Keratinocyte (primary cell): ENCODE measurements at regions not wholly inside any gene's neighbourhood (a gene's known extent, or its start where the extent isn't known, plus 50 kb on each side); places are given as distances from the start of the nearest gene placed in this dataset.

Experiments
- DNase-seq: peaks from one replicate; pipeline ENCODE4 v3.0.0-alpha.2; 2011; ENCODE audit warnings: low read depth, missing footprints, low spot score
- FAIRE-seq: peaks from 2 replicates; lab custom pipeline; 2011; peaks lifted over from hg19 to GRCh38; lab: Jason Lieb, UNC
- H2AFZ ChIP-seq: 2 replicates; pipeline ENCODE4 v1.6.0; 2012; ENCODE audit warnings: low read length, control low read depth, inconsistent platforms; ENCODE audit not compliant: control insufficient read depth
- H3K27ac ChIP-seq: 2 replicates; pipeline ENCODE4 v1.5.1; 2011; ENCODE audit warnings: low read length; ENCODE audit not compliant: control insufficient read depth, insufficient read depth
- H3K27me3 ChIP-seq: 3 replicates; pipeline ENCODE4 v1.6.0; 2011; ENCODE audit warnings: low read length; ENCODE audit not compliant: control insufficient read depth, insufficient read depth; ENCODE audit errors: extremely low read depth
- H3K36me3 ChIP-seq, 2 experiments: 2 replicates in 1 of 2; 3 replicates in 1 of 2; pipeline ENCODE4 v1.5.1; 2011; ENCODE audit warnings: low read length in 2 of 2, mild to moderate bottlenecking in 1 of 2; ENCODE audit not compliant: control insufficient read depth in 2 of 2, insufficient read depth in 2 of 2; ENCODE audit errors: extremely low read depth in 1 of 2
- H3K4me1 ChIP-seq: 3 replicates; pipeline ENCODE4 v1.5.1; 2011; ENCODE audit warnings: low read length; ENCODE audit not compliant: control insufficient read depth, insufficient read depth; ENCODE audit errors: extremely low read depth
- H3K4me2 ChIP-seq: 3 replicates; pipeline ENCODE4 v1.6.0; 2011; ENCODE audit warnings: low read depth, low read length; ENCODE audit not compliant: control insufficient read depth, insufficient read depth; ENCODE audit errors: extremely low read depth
- H3K4me3 ChIP-seq, 3 experiments: fragments of 200-600 bp in 1 of 3; sonication (generic) in 1 of 3; 2 replicates in 2 of 3; 3 replicates in 1 of 3; pipeline ENCODE4 v1.5.1; 2011 to 2016; ENCODE audit warnings: low read length in 3 of 3, mild to moderate bottlenecking in 3 of 3, control low read depth in 2 of 3, inconsistent platforms in 1 of 3, low read depth in 1 of 3, mixed read lengths in 1 of 3, mixed run types in 1 of 3, moderate library complexity in 1 of 3; ENCODE audit not compliant: control insufficient read depth in 2 of 3, insufficient read depth in 2 of 3; ENCODE audit errors: extremely low read depth in 1 of 3
- H3K79me2 ChIP-seq: 2 replicates; pipeline ENCODE4 v1.6.0; 2012; ENCODE audit warnings: low read length; ENCODE audit not compliant: control insufficient read depth, insufficient read depth
- H3K9ac ChIP-seq: 3 replicates; pipeline ENCODE4 v1.6.0; 2011; ENCODE audit warnings: low read length; ENCODE audit not compliant: control insufficient read depth, insufficient read depth; ENCODE audit errors: extremely low read depth
- H3K9me1 ChIP-seq: 3 replicates; pipeline ENCODE4 v1.6.0; 2011; ENCODE audit warnings: low read length; ENCODE audit not compliant: control insufficient read depth, insufficient read depth; ENCODE audit errors: extremely low read depth
- H3K9me3 ChIP-seq: 2 replicates; pipeline ENCODE4 v1.5.1; 2012; ENCODE audit warnings: low read depth, low read length; ENCODE audit not compliant: control insufficient read depth
- H4K20me1 ChIP-seq: 3 replicates; pipeline ENCODE4 v1.6.0; 2011; ENCODE audit warnings: low read length; ENCODE audit not compliant: control insufficient read depth, insufficient read depth; ENCODE audit errors: extremely low read depth
- EZH2 ChIP-seq: IDR thresholded peaks from one replicate; pipeline ENCODE4 v1.6.1; 2012; ENCODE audit warnings: inconsistent platforms, mild to moderate bottlenecking, low read length, moderate library complexity
- dilution Hi-C: fragments of 300-500 bp; cut with MboI; formaldehyde crosslinking; loops from one replicate; pipeline ENCODE4 v1.7.0; 2020; ENCODE audit warnings: low sequenced_read_pairs; ENCODE audit not compliant: extremely low pct_ligation_motif_present
- TF ChIP-seq, protein P1 (sequence below), 3 experiments: IDR thresholded peaks in 1 of 3; conservative IDR thresholded peaks in 1 of 3; optimal IDR thresholded peaks in 1 of 3; 2 replicates in 2 of 3; 3 replicates in 1 of 3; pipeline versions ENCODE3 to v1.5.1; 2011; ENCODE audit warnings: low read length in 3 of 3, mild to moderate bottlenecking in 3 of 3, moderate library complexity in 2 of 3, control low read depth in 1 of 3, inconsistent platforms in 1 of 3; ENCODE audit not compliant: insufficient read depth in 2 of 3; ENCODE audit errors: extremely low read depth in 1 of 3

DNA sequence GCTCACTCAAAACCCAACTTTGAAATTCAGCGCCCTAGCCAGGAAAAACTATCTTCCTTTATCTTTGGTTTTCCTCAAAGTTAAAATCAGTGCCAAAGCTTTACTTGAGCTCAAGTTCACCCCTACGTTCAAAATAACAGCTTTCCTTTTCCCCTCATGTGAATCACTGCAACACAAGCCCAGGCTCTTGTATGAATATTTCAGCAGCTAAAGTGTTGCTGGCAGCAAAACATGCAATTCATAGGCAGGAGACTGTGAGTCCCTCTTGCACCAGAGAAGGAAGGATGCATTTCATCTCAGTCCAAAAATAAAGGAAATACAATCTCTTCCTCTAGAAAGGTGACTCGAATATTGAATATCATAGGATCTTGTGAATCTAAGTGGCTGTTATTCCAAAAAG, 461.3 kb upstream of the SOX11 start:
- H3K9me3 ChIP-seq, result no peaks in the 10 kb centered on the region
- no peak overlapping the region for H2AFZ ChIP-seq
- H3K9me1 ChIP-seq, result no peaks in the 10 kb centered on the region
- no peak overlapping the region for H3K9ac ChIP-seq
- no peaks in the 10 kb centered on the region for H3K36me3 ChIP-seq
- no peak overlapping the region for H3K4me3 ChIP-seq
- TF ChIP-seq EZH2, result no peak
- TF ChIP-seq, protein P1, sequence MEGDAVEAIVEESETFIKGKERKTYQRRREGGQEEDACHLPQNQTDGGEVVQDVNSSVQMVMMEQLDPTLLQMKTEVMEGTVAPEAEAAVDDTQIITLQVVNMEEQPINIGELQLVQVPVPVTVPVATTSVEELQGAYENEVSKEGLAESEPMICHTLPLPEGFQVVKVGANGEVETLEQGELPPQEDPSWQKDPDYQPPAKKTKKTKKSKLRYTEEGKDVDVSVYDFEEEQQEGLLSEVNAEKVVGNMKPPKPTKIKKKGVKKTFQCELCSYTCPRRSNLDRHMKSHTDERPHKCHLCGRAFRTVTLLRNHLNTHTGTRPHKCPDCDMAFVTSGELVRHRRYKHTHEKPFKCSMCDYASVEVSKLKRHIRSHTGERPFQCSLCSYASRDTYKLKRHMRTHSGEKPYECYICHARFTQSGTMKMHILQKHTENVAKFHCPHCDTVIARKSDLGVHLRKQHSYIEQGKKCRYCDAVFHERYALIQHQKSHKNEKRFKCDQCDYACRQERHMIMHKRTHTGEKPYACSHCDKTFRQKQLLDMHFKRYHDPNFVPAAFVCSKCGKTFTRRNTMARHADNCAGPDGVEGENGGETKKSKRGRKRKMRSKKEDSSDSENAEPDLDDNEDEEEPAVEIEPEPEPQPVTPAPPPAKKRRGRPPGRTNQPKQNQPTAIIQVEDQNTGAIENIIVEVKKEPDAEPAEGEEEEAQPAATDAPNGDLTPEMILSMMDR (optimal IDR thresholded peaks at IDR 0.05 in 1 of 3, IDR thresholded peaks at IDR 0.05 in 1 of 3, conservative IDR thresholded peaks at IDR 0.05 in 1 of 3; ENCODE audit: extremely low read depth in 1 of 3, insufficient read depth in 2 of 3, low read length in 3 of 3), result no peak
- no peaks in the 10 kb centered on the region for H4K20me1 ChIP-seq
- no peaks in the 10 kb centered on the region for H3K79me2 ChIP-seq
- H3K27ac ChIP-seq, result no peak overlapping the region
- no peak overlapping the region for H3K4me2 ChIP-seq
- H3K4me1 ChIP-seq, result no peaks in the 10 kb centered on the region
- dilution Hi-C loops, result no loop called here
- no peak for DNase-seq
- H3K27me3 ChIP-seq, result no peaks in the 10 kb centered on the region
- no peak for FAIRE-seq

DNA sequence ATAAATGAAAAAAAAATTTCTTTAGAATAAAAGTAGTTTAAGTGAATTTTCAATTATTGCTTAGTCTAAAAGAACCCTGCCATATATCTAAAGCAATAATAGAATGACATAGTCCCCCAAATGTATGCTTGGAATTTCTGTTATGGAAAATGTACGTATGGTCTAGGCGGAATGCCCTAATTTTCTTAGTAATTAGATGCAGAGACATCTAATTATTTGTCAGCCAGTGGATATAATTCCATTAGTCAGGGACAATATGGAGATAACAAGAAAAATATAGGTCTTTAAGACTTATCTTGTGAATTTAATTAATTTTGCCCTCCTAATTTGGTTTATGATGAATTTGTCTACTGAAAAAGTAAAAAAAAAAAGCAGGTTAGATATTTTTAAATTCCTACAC, 460.9 kb upstream of the SOX11 start:
- Histone ChIP-seq H3K4me1 (no peaks in the 10 kb centered on the region), H3K27me3 (no peaks in the 10 kb centered on the region), H2AFZ (no peak overlapping the region), H4K20me1 (no peaks in the 10 kb centered on the region), H3K36me3 (no peaks in the 10 kb centered on the region), H3K4me3 (no peak overlapping the region), H3K4me2 (no peak overlapping the region), H3K79me2 (no peaks in the 10 kb centered on the region), H3K9me3 (no peaks in the 10 kb centered on the region), H3K27ac (no peak overlapping the region), H3K9ac (no peak overlapping the region), H3K9me1 (no peaks in the 10 kb centered on the region)
- TF ChIP-seq, protein P1 (optimal IDR thresholded peaks at IDR 0.05 in 1 of 3, IDR thresholded peaks at IDR 0.05 in 1 of 3, conservative IDR thresholded peaks at IDR 0.05 in 1 of 3; ENCODE audit: extremely low read depth in 1 of 3, insufficient read depth in 2 of 3, low read length in 3 of 3), result no peak
- no peak for TF ChIP-seq EZH2
- dilution Hi-C loops, result no loop called here
- FAIRE-seq (no peak), DNase-seq (no peak)
